Stimulated activated CD8-positive, alpha-beta memory T cell treated with anti-CD3 and anti-CD28 coated beads, Interleukin-2, amount 100 ng/mL, for 1 hour (primary cell): ENCODE measurements at regions not wholly inside any gene's neighbourhood (a gene's known extent, or its start where the extent isn't known, plus 50 kb on each side); places are given as distances from the start of the nearest gene placed in this dataset.
"Not testable (repeated sequence)": the region's sequence is repeated elsewhere in the genome, so short reads cannot be mapped to it uniquely, and the experiment has no call there.

ENCODE experiments used
- DNase-seq, 2 donors: peaks; one replicate each; pipeline ENCODE4 v3.0.0-alpha.2; 2020; ENCODE audit warnings: low read depth in 2 of 2

- no peak for DNase-seq
These were observed 562.6 kb downstream of the EDEM1 start for GRCh38 chr3:5750091-5750490.

- DNase-seq = no peak
These were observed 563.5 kb downstream of the EDEM1 start for GRCh38 chr3:5750874-5751640.

GRCh38 chr3:5754602-5755001, 567.1 kb downstream of the EDEM1 start:
- no peak for DNase-seq

GRCh38 chr3:5756443-5756842, 568.9 kb downstream of the EDEM1 start:
- DNase-seq = no peak

- no peak for DNase-seq
These were observed 569.8 kb downstream of the EDEM1 start for GRCh38 chr3:5757213-5757804.

- DNase-seq = no peak
These were observed 571.2 kb downstream of the EDEM1 start for GRCh38 chr3:5758699-5759098.

GRCh38 chr3:5762506-5762905, 575.0 kb downstream of the EDEM1 start:
- DNase-seq = no peak

- no peak for DNase-seq
These were observed 579.3 kb downstream of the EDEM1 start for GRCh38 chr3:5766848-5767247.

- no peak for DNase-seq
These were observed 579.8 kb downstream of the EDEM1 start for GRCh38 chr3:5767304-5767703.

GRCh38 chr3:5768281-5768945, 580.9 kb downstream of the EDEM1 start:
- DNase-seq = no peak

GRCh38 chr3:5769825-5770224, 582.3 kb downstream of the EDEM1 start:
- DNase-seq = no peak

- DNase-seq = no peak
These were observed 586.8 kb downstream of the EDEM1 start for GRCh38 chr3:5774337-5774736.

GRCh38 chr3:5775100-5775499, 587.6 kb downstream of the EDEM1 start:
- not testable (repeated sequence) for DNase-seq

- no peak for DNase-seq
These were observed 597.2 kb downstream of the EDEM1 start for GRCh38 chr3:5784690-5785089.

- no peak for DNase-seq
These were observed 600.5 kb downstream of the EDEM1 start for GRCh38 chr3:5787861-5788488.

GRCh38 chr3:5788496-5788895, 601.0 kb downstream of the EDEM1 start:
- DNase-seq = no peak

- no peak for DNase-seq
These were observed 604.1 kb downstream of the EDEM1 start for GRCh38 chr3:5791558-5791957.

- no peak for DNase-seq
These were observed 609.0 kb downstream of the EDEM1 start for GRCh38 chr3:5796541-5796940.

- no peak for DNase-seq
These were observed 611.3 kb downstream of the EDEM1 start for GRCh38 chr3:5798809-5799208.

- no peak for DNase-seq
These were observed 611.9 kb downstream of the EDEM1 start for GRCh38 chr3:5799398-5799797.

- DNase-seq = no peak
These were observed 613.5 kb downstream of the EDEM1 start for GRCh38 chr3:5800965-5801364.

GRCh38 chr3:5806192-5806591, 618.7 kb downstream of the EDEM1 start:
- no peak for DNase-seq
